ENCODE measurements at regions not wholly inside any gene's neighbourhood (a gene's known extent, or its start where the extent isn't known, plus 50 kb on each side); places are given as distances from the start of the nearest gene placed in this dataset.

- TF ChIP-seq CTCF (IDR thresholded peaks at IDR 0.05), result no peak
- no peak for TF ChIP-seq POLR2A (IDR thresholded peaks at IDR 0.05)
- no peak for TF ChIP-seq POLR2AphosphoS5 (IDR thresholded peaks at IDR 0.05)
Measured at GRCh38 chr1:66476774-66477173, 57.2 kb upstream of the SGIP1 start.
